ENCODE measurements at regions not wholly inside any gene's neighbourhood (a gene's known extent, or its start where the extent isn't known, plus 50 kb on each side); places are given as distances from the start of the nearest gene placed in this dataset.

DNA sequence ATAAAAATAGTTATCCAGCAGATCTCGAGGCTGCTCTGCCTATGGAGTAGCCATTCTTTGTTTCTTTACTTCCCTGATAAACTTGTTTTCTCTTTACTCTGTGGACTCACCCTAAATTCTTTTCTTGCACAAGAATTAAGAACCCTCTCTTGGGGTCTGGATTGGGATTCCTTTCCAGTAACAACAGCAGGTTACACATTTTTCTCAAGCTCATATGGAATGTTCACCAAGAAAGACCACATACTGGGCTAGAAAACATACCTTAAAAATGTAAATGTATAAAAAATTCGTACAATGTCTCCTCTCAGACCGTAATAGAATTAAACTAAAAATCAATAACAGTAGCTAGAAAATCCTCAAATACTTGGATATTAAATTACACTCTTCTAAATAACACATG lies 299.2 kb downstream of the CNTN3 start:
- Histone ChIP-seq H3K36me3 (ENCODE audit: control insufficient read depth, insufficient read depth, low read length) (no peaks in the 10 kb centered on the region), H3K4me3 (ENCODE audit: low read depth, low read length) (no peak overlapping the region), H3K27me3 (ENCODE audit: control insufficient read depth, insufficient read depth, low read length) (no peaks in the 10 kb centered on the region)
- DNase-seq (ENCODE audit: low read depth) (no peak), FAIRE-seq (no peak)
- TF ChIP-seq CTCF (IDR thresholded peaks at IDR 0.05; ENCODE audit: insufficient read depth, low read length, severe bottlenecking), result no peak

GRCh38 chr3:74314696-74315095 lies 299.8 kb downstream of the CNTN3 start:
- Histone ChIP-seq H3K4me3 (ENCODE audit: low read depth, low read length) (no peak overlapping the region), H3K27me3 (ENCODE audit: control insufficient read depth, insufficient read depth, low read length) (no peaks in the 10 kb centered on the region), H3K36me3 (ENCODE audit: control insufficient read depth, insufficient read depth, low read length) (no peaks in the 10 kb centered on the region)
- DNase-seq (ENCODE audit: low read depth), result peak; percentile 62
- no peak for FAIRE-seq
- no peak for TF ChIP-seq CTCF (IDR thresholded peaks at IDR 0.05; ENCODE audit: insufficient read depth, low read length, severe bottlenecking)

DNA sequence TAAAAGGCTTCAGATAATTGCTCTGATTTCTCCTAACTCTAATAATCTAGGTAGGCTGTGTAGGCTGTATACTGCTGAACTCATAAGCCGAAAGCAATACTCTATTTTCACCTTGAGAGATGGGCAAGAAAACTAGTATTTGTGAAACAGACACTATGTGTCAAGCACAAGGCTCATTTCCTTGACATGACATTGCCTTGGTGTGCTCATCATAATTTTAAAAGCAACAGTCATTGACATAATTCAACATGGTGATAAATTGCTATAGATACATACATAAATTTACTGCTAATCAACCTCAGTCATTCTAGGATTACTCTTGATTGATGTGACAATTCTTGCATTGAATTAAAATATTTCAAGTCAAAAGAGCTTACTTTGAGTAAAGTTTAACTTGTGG lies 304.7 kb downstream of the CNTN3 start:
- Histone ChIP-seq H3K36me3 (ENCODE audit: control insufficient read depth, insufficient read depth, low read length) (no peaks in the 10 kb centered on the region), H3K27me3 (ENCODE audit: control insufficient read depth, insufficient read depth, low read length) (no peaks in the 10 kb centered on the region), H3K4me3 (ENCODE audit: low read depth, low read length) (no peak overlapping the region)
- DNase-seq (ENCODE audit: low read depth), result no peak
- no peak for FAIRE-seq
- TF ChIP-seq CTCF (IDR thresholded peaks at IDR 0.05; ENCODE audit: insufficient read depth, low read length, severe bottlenecking), result no peak

DNA sequence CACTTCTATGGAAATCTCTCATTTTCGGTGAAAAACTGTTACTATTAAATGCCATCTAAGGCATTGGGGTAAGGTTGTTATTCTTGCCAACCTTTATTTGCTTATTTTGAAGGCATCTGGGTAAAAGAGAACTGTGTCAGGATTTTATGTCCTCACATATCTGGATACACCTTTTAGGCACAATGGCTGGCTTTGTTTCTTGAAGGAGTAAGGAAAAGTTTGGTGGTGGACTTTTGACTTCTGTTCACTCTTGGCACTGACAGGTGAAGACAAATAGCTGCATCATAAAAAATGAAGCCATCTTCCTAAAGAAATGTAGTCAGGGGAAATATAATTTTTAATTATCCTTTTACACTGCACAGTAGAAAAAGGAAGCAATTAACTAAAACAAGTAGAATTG lies 310.0 kb downstream of the CNTN3 start:
- DNase-seq (ENCODE audit: low read depth) (no peak), FAIRE-seq (no peak)
- TF ChIP-seq CTCF (IDR thresholded peaks at IDR 0.05; ENCODE audit: insufficient read depth, low read length, severe bottlenecking), result no peak
- Histone ChIP-seq H3K36me3 (ENCODE audit: control insufficient read depth, insufficient read depth, low read length) (no peaks in the 10 kb centered on the region), H3K4me3 (ENCODE audit: low read depth, low read length) (no peak overlapping the region), H3K27me3 (ENCODE audit: control insufficient read depth, insufficient read depth, low read length) (no peaks in the 10 kb centered on the region)

DNA sequence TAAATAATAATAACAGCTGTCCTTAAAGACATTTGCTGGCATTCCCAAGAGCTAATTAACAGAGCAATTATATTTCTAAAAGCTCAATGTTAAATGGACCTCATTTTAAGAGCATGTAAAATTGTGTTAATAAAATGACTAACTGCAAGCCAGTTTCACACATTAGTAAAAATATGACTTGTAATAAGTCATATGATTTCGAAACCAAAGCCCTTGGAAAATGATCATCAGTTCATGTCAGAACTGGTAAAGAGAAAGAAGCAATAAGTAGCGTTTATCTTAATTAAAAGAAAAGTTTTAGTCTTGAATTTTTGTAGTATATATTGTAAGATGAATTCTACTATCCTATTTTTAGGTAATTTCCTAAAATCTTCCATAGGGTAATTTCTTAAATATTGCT lies 310.7 kb downstream of the CNTN3 start:
- DNase-seq (ENCODE audit: low read depth) (peak; percentile 56), FAIRE-seq (no peak)
- TF ChIP-seq CTCF (IDR thresholded peaks at IDR 0.05; ENCODE audit: insufficient read depth, low read length, severe bottlenecking), result no peak
- Histone ChIP-seq H3K4me3 (ENCODE audit: low read depth, low read length) (no peak overlapping the region), H3K27me3 (ENCODE audit: control insufficient read depth, insufficient read depth, low read length) (no peaks in the 10 kb centered on the region), H3K36me3 (ENCODE audit: control insufficient read depth, insufficient read depth, low read length) (no peaks in the 10 kb centered on the region)

GRCh38 chr3:74302969-74303368 lies 311.5 kb downstream of the CNTN3 start:
- Histone ChIP-seq H3K36me3 (ENCODE audit: control insufficient read depth, insufficient read depth, low read length) (no peaks in the 10 kb centered on the region), H3K4me3 (ENCODE audit: low read depth, low read length) (no peak overlapping the region), H3K27me3 (ENCODE audit: control insufficient read depth, insufficient read depth, low read length) (no peaks in the 10 kb centered on the region)
- FAIRE-seq, result no peak
- TF ChIP-seq CTCF (IDR thresholded peaks at IDR 0.05; ENCODE audit: insufficient read depth, low read length, severe bottlenecking), result no peak
- no peak for DNase-seq (ENCODE audit: low read depth)
